Tibial nerve (tissue), 4 donors: ENCODE measurements at regions not wholly inside any gene's neighbourhood (a gene's known extent, or its start where the extent isn't known, plus 50 kb on each side); places are given as distances from the start of the nearest gene placed in this dataset.

Experiments
- CTCF ChIP-seq, 5 experiments: fragments of 200-600 bp in 3 of 5; fragments of 450-650 bp in 2 of 5; sonication (generic) in 3 of 5; IDR thresholded peaks; one replicate each; pipeline ENCODE4 v1.5.1; 2016 to 2019; ENCODE audit warnings: antibody characterized with exemption in 5 of 5, mild to moderate bottlenecking in 3 of 5, moderate library complexity in 2 of 5
- EP300 ChIP-seq, 2 donors: sonication (generic); formaldehyde crosslinking; IDR thresholded peaks; one replicate each; pipeline ENCODE4 v1.6.1; 2017; ENCODE audit warnings: antibody characterized with exemption in 2 of 2, mild to moderate bottlenecking in 1 of 2
- POLR2A ChIP-seq, 2 donors: fragments of 450-650 bp; IDR thresholded peaks; one replicate each; pipeline ENCODE4 v1.6.1; 2017; ENCODE audit warnings: antibody characterized with exemption in 2 of 2, mild to moderate bottlenecking in 2 of 2, moderate library complexity in 2 of 2

- no peak for TF ChIP-seq POLR2A (IDR thresholded peaks at IDR 0.05)
- TF ChIP-seq CTCF (IDR thresholded peaks at IDR 0.05), result no peak
- TF ChIP-seq EP300 (IDR thresholded peaks at IDR 0.05), result no peak
Measured at GRCh38 chr10:25114036-25114411, 60.8 kb upstream of the GPR158 start.
